ENCODE measurements at regions not wholly inside any gene's neighbourhood (a gene's known extent, or its start where the extent isn't known, plus 50 kb on each side); places are given as distances from the start of the nearest gene placed in this dataset.

DNA sequence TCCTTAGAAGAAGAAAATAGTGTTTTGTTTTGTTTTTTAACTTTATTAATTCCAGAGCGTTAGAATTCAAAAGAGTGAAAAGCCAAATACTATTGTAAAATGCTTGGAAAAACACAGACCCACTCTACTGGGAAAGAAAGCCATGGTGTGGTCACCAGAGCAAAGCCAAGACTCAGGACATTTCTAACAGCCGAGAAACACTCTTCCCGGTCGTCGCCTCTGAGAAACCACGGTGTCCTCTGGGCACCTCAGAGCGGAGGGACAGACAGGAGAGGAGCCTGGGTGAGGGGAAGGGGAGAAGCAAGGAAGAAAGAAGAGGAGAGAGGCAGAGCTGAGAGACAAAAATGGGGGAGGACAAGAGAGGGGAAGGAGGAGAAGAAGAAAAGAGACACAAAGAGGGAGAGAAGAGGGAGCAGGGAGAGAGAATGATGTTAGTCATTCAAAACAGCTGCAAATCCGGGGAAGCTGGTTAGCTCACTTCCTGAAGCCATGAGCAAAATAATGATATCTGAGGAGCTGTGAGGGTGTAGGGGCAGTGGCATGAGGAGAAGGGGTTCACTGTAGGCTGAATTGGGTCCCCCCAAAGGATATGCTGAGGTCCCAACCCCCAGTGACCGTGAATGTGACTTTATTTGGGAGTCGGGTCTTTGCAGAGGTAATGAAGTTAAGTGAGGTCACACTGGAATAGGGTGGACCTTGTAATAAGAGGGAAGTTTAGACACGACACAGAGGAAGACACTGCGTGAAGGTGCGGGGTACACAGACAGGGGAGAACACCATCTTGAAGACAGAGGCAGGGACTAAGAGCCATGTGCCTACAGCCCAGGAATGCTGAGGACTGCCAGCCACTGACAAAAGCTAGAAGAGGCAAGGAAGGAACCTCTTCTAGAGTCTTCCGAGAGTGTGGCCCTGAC, 58.2 kb upstream of the DMRTB1 start:
- FAIRE-seq = no peak

DNA sequence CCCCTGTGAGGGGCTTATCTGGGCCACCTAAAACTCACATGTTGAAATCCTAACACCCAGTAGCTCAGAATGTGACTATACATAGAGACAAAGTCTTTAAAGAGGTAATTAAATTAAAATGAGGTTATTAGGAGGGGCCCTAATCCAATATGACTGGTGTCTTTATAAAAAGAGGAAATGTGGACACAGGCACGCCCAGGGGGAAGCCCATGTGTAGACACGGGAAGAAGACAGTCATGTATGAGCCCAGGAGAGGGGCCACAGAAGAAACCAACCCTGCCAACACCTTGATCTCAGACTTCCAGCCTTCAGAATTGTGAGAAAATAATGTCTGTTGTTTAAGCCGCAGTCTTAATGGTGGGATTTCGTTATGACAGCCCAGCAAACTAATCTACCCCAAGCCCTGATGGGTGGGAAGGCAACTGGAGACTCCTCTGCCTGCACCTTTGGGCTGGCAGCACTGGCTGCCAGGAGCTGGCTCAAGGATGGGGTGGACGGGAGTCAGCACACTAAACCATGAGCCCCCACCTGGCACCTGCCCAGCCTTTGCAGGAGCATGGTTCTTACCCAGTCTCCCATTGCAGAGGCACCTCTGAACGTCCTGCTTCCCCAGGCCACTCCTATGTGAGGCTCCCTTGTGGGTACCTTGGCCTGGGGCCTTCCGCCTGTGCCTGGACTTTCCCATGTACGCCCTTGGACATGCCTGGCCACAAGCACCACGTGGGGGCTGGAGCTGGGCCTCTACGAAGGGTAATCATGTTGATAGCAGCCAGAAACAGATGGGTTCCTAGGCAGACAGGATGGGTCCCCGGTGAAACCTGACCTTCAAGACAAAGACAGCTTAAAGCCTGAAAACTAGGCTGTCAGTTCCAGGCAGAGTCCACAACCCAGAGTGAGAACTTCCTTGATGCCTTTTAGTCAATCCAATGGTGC, 57.1 kb upstream of the DMRTB1 start:
- no peak for FAIRE-seq

DNA sequence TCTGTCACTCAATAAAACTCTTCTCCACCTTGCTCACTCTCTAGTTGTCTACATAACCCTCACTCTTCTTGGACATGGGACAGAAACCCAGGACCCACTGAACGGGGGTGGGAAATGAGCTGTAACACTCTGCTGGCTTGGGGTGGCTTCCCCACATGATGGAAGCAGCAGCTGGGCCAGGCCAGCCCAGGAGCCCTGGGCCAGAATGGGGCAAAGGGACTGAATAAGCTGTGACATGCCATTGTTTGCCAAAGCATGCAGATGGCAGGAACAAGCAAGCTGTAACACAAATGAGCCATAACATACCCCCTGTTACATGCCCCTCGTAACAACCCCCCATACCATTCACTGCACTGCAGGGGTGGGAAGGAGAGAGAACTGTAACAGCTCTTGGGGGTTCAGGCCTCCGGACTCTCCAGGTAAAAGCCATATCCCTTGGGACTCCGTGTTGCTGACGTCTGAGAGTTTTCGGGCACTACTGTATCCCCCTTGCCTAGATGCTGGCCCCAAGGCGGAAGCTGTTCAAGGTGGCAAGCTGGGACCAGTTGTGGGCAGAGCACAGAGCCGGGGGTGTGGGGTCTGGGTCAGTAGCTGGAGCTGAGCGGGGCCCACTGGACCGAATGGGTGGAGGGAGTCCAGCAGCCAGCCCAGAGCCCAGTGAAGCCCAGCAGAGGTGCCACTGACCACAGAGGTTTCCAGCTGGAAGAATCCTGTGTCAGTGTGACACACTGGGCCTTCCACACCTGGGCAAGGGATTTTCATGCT, 56.1 kb upstream of the DMRTB1 start:
- FAIRE-seq = no peak

DNA sequence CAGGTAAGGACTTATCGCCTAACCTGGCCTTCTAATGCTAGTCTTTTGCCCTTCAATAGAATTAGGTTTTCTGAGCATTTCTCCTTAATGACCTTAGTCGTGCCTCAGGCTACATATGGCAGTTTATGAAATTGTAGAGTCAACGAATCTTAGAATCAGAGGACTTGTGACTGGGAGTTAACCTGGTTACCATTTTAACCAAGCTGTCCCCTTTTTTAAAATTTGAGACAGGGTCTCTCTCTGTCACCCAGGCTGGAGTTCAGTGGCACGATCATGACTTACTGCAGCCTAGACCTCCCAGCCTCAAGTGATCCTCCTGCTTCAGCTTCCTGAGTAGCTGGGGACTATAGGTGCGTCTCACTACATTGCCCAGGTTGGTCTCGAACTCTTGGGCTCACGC, 53.5 kb upstream of the DMRTB1 start:
- FAIRE-seq = no peak

DNA sequence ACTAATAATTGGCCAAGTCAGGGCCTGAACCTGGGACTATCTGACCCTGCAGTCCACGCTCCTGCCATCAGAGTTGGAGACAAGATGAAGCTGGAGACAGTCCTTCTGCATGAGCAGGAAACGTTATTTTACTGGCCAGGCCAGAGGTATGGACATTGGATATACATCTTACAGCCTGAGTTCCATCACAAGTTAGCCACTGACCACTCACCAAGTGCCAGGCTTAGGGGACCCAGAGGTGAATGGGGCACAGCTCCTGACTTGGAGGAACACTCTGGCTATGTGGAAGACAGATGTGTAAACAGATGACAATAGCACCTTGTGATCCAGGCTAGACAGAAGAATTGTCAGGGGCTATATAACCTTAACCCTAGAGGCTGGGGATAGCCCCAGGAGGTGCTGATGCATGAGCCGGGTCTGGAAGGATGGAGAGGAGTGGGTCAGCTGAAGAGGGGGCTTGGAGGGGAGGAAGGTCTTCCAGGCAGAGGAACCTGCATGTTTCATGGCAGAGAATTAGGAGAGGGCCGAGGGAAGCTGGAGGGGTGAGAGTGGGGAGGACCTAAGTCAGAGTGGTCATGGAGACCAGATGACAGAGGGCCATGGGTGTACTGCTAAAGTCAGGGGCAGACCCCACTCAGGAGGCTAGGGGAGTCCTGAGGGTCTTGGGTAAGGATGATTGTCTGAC, 52.5 kb upstream of the DMRTB1 start:
- FAIRE-seq = no peak

DNA sequence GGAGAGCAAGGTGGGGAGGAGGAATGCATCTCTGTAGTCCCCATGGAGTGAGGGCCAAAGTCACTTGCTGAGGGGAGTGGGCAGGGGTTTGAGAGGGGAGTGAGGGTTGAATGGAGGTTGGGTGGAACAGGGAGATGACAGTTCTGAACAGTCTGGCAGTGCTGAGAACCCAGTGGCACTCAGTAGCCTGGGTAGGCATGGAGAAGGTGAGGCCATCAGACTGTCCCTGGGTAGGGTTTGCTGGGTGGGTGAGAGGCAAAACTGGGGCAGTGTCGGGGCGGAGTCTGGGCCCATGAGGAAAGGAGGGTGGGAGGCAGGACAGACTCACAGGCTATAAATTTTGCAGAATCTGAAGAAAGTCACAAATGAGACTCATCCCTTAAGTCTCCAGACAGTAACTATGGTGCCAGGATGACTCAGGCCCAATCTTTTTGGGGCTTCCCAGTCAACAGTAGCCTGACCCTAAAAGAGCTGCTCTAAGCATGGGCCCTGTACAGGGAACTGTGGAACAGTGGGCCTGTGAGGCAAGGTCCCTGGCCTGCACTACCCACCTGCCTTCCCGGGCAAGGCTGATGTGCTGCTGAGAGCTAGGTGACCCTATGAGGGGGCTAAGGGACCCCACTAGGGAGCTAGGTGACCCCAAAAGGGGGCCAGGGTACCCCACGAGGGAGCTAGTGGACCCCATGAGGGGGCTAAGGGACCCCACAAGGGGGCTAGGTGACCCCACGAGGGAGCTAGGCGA, 51.0 kb upstream of the DMRTB1 start:
- FAIRE-seq = no peak

DNA sequence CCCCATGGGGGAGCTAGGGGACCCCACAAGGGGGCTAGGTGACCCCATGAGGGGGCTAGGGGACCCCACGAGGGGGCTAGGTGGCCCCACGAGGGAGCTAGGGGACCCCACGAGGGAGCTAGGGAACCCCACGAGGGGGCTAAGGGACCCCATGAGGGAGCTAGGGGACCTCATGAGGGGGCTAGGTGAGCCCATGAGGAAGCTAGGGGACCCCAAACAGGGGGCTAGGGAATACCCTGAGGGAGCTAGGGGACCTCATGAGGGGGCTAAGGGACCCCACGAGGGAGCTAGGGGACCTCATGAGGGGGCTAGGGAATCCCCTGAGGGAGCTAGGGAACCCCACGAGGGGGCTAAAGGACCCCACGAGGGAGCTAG, 50.5 kb upstream of the DMRTB1 start:
- FAIRE-seq = no peak

DNA sequence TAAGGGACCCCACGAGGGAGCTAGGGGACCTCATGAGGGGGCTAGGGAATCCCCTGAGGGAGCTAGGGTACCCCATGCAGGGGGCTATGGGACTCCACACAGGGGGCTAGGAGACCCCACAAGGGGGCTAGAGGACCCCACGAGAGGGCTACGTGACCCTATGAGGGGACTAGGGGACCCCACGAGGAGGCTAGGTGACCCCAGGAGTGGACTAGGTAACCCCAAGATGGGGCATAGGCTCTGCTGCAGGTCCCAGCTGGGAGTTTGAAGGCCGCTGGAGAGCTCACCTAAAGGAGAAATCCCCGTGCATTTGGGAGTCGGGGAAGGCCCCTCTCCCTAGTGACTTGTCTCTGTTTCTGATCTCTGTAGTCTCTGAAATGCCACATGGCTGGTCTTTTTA, 50.0 kb upstream of the DMRTB1 start:
- no peak for FAIRE-seq

Measured in G401.6 (cell line).